ENCODE measurements at regions not wholly inside any gene's neighbourhood (a gene's known extent, or its start where the extent isn't known, plus 50 kb on each side); places are given as distances from the start of the nearest gene placed in this dataset.

GRCh38 chr6:47372318-47372717, 62.6 kb upstream of the TNFRSF21 start:
- TF ChIP-seq CTCF (IDR thresholded peaks at IDR 0.05) = no peak
- TF ChIP-seq POLR2A (IDR thresholded peaks at IDR 0.05) = no peak
